Islet of Langerhans (tissue), 1 donor: ENCODE measurements at regions not wholly inside any gene's neighbourhood (a gene's known extent, or its start where the extent isn't known, plus 50 kb on each side); places are given as distances from the start of the nearest gene placed in this dataset.

Experiments used
- FAIRE-seq: peaks from one replicate; lab custom pipeline; 2011; peaks lifted over from hg19 to GRCh38; lab: Jason Lieb, UNC

- no peak for FAIRE-seq
Measured at GRCh38 chr4:181701214-181701613, 542.0 kb upstream of the TENM3 start.

- no peak for FAIRE-seq
Measured at GRCh38 chr4:181701894-181702293, 541.3 kb upstream of the TENM3 start.

- FAIRE-seq: no peak
Measured at GRCh38 chr4:181702864-181703495, 540.2 kb upstream of the TENM3 start.

- no peak for FAIRE-seq
Measured at GRCh38 chr4:181710143-181710542, 533.1 kb upstream of the TENM3 start.

- FAIRE-seq: no peak
Measured at GRCh38 chr4:181711387-181711786, 531.8 kb upstream of the TENM3 start.

GRCh38 chr4:181728305-181728966 is 514.8 kb upstream of the TENM3 start:
- FAIRE-seq: no peak

GRCh38 chr4:181731900-181732299 is 511.3 kb upstream of the TENM3 start:
- FAIRE-seq: no peak

- no peak for FAIRE-seq
Measured at GRCh38 chr4:181737744-181738143, 505.5 kb upstream of the TENM3 start.

GRCh38 chr4:181739031-181739430 is 504.2 kb upstream of the TENM3 start:
- FAIRE-seq: no peak

GRCh38 chr4:181741513-181741912 is 501.7 kb upstream of the TENM3 start:
- FAIRE-seq: no peak

- FAIRE-seq: no peak
Measured at GRCh38 chr4:181745933-181746625, 497.1 kb upstream of the TENM3 start.

- FAIRE-seq: no peak
Measured at GRCh38 chr4:181748581-181748980, 494.6 kb upstream of the TENM3 start.

GRCh38 chr4:181752516-181752915 is 490.7 kb upstream of the TENM3 start:
- no peak for FAIRE-seq

- no peak for FAIRE-seq
Measured at GRCh38 chr4:181753207-181753606, 490.0 kb upstream of the TENM3 start.

GRCh38 chr4:181755846-181756245 is 487.4 kb upstream of the TENM3 start:
- FAIRE-seq: no peak

- no peak for FAIRE-seq
Measured at GRCh38 chr4:181756451-181757095, 486.6 kb upstream of the TENM3 start.

- FAIRE-seq: no peak
Measured at GRCh38 chr4:181757098-181757497, 486.1 kb upstream of the TENM3 start.

- FAIRE-seq: no peak
Measured at GRCh38 chr4:181757910-181758660, 485.1 kb upstream of the TENM3 start.

- FAIRE-seq: no peak
Measured at GRCh38 chr4:181760560-181760959, 482.6 kb upstream of the TENM3 start.

- FAIRE-seq: no peak
Measured at GRCh38 chr4:181761156-181761555, 482.0 kb upstream of the TENM3 start.

- FAIRE-seq: no peak
Measured at GRCh38 chr4:181766061-181766548, 477.1 kb upstream of the TENM3 start.

- FAIRE-seq: no peak
Measured at GRCh38 chr4:181770971-181771370, 472.2 kb upstream of the TENM3 start.
